ENCODE measurements at regions not wholly inside any gene's neighbourhood (a gene's known extent, or its start where the extent isn't known, plus 50 kb on each side); places are given as distances from the start of the nearest gene placed in this dataset.
A peak's percentile ranks its signal among the peaks of the same experiment; 100 is the strongest.
"Not testable (repeated sequence)": the region's sequence is repeated elsewhere in the genome, so short reads cannot be mapped to it uniquely, and the experiment has no call there.

GRCh38 chr7:106562711-106563366, 98.1 kb downstream of the CCDC71L start:
- FAIRE-seq, result no peak

GRCh38 chr7:106561666-106562411, 99.1 kb downstream of the CCDC71L start:
- no peak for FAIRE-seq

DNA sequence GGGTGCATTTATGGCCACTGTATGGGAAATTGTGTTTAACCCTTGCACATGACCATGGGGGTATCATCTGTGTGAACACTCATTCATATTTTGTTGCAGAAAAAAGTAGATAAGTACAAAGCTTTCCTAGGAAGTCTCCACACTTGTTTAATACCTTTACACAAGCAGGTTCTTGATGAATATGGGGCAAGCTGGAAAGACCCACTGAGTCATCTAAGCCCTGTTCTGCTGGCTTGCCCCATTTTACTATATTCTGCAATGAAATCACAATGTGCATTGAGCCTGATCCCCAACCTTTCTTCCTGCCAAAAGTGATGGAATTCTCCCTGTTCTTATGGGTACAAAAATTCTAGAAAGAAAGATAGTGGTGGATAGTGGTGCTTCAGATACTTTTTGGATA, 99.8 kb downstream of the CCDC71L start:
- no peak for FAIRE-seq

- no peak for FAIRE-seq
These were observed 100.5 kb downstream of the CCDC71L start for GRCh38 chr7:106560482-106560881.

GRCh38 chr7:106556244-106556643, 104.7 kb downstream of the CCDC71L start:
- FAIRE-seq, result not testable (repeated sequence)

GRCh38 chr7:106554623-106555022, 106.3 kb downstream of the CCDC71L start:
- FAIRE-seq, result not testable (repeated sequence)

DNA sequence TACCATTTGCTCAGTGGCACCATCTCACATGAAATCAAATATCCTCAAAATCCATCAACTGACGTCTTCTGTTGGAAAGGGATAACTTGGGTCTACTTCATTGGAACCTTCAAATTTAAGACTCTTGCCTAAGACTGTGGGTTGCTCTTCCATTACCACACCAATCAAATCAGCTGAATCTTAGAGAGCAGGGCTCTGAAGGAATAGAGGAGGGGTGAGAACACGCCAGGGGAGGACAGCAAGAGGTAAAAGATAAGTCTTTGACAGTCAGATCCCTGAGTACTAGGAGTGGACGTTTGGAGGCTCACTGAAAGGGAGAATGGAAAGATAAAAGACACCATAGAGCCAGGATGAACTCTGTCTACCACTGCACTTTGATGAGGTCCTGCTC, 107.5 kb downstream of the CCDC71L start:
- no peak for FAIRE-seq

GRCh38 chr7:106552645-106553445, 108.1 kb downstream of the CCDC71L start:
- no peak for FAIRE-seq

GRCh38 chr7:106551936-106552335, 109.0 kb downstream of the CCDC71L start:
- no peak for FAIRE-seq

DNA sequence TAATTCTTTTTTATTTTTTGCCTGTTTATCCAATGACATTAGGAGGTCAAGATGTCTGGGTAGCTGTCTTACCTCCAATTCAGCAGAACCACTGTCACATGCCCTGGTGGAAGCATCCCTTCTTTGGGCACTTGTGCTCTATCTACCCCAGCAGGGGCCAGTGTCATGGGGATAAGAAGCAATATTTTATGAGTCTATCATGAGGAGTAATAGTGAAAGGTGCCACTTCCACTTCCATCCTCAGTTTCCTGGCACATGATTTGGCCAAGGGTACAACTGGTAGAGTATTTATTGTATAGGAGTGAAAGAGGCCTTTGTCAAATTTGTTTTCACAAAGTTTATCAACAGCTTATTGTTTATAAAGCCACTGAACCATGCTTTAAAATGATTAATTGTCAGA, 112.5 kb downstream of the CCDC71L start:
- no peak for FAIRE-seq

GRCh38 chr7:106545275-106545674, 115.7 kb downstream of the CCDC71L start:
- no peak for FAIRE-seq

GRCh38 chr7:106543221-106543757, 117.7 kb downstream of the CCDC71L start:
- FAIRE-seq, result no peak

DNA sequence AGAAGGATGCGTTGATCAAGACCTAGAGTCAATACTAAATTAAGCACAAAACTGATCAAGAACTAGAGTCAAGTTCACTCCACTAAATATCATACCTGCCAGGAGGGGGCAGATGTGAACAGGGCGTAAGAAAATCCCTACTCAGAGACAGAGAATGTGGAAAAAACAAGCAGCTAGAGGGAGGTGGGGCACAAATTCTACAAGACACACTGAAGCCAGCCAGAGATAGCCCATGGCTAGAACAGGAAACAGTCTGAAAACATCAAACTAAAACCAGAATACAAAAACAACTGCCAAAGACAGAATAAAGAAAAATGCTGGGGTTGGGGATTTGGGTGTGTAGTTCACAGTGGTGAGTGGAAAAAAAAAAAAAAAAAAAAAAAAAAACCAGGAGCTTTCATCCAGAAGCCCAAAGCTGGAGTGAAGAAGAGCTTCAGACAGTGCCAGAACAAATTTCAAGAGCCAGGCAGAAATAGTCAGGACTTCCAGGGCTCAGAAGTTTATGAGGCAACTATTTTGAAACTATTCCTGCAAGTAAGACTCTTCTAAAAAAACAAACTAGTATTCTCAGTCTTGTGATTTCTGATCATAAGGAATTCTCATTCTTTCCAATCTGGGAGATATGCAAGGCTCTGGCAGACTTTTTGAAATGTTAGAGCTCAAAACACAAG, 118.3 kb downstream of the CCDC71L start:
- FAIRE-seq, result peak; percentile 53

DNA sequence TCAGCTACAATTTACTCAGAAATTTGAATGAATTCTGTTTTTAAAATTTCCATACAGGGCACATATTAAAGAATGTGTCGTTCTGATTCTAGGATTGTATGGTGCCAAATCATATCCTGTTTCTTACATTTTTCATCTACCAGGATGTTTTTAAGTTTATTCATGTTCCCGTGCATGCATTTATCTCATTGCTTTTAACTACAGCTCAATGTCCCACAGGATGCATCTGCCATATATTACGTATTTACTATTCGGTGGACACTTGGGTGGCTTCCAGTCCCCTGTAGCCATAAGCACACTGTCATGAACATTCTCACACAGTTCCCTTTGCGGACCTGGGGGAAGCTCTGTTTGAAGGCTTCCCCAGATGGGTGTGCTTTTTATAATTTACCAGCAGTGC, 122.3 kb downstream of the CCDC71L start:
- FAIRE-seq, result no peak

- FAIRE-seq, result no peak
These were observed 123.8 kb downstream of the CCDC71L start for GRCh38 chr7:106537119-106537518.

DNA sequence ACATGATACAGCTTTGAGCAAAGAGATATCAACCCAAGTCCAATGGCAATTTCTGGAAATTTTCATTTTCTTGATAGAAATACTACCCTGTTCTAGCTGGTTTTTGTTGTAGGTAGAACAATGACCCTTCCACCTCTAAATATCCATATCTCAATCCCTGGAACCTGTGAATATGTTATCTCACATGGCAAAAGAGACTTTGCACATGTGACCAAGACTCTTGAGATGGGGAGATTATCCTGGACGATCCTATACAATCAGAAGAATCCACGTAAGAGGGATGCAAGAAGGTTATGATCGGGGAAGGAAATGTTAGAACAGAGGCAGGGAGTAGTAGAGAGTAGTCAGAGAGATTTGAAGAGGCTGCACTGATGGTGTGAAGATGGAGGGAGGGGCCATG, 124.9 kb downstream of the CCDC71L start:
- FAIRE-seq, result no peak

DNA sequence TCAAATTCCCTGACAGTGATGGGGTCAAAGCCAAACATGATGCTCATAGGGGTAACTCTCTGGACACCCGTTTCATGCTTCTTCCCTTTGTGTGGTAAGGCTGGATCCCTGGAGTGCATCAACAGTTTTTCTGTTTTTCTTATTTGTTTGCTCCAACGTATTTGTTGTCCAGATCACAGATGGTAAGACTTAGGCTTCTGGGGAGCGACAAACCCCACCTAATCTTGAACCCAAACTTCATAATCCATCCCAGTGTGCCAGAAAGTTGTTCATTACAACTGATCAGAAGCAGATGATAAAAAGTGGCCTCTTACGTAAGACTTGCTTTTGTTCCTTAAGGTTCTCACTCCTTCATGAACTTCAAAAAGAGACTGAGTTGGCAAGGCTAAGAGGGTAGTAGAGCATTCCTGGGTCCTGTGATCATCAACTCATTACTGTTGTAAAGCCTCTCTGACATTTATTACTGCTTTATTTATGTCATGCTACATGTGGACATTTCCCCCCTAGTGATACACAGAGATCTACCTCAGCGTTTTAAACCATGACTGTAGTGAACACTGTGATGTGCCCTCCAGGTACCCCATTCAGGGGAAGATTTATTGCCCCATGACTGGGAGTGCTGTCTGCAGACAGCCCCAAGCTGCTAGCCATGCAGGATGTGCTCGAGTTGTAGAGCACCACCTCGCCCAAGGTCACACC, 125.6 kb downstream of the CCDC71L start:
- no peak for FAIRE-seq

GRCh38 chr7:106534271-106534846, 126.6 kb downstream of the CCDC71L start:
- FAIRE-seq, result no peak

DNA sequence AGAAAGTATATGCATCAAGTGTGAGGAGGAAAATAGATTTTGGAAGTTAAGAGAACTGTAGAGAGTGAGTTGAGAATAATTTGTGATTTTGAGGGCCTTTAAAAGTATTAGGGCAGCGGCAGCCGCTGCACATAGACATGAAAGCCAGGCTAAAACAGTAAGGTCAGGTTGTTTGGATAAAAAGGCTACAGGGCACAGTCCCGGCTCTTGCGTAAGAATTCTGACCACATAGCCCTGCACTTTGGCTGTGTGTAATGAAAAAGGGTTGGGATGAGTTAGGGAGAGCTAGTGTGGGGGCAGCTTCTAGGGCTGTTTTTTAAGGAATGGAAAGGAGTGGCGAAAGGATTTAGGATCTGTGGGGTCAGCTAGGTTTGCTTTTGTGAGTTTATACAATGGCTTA, 130.8 kb downstream of the CCDC71L start:
- not testable (repeated sequence) for FAIRE-seq

DNA sequence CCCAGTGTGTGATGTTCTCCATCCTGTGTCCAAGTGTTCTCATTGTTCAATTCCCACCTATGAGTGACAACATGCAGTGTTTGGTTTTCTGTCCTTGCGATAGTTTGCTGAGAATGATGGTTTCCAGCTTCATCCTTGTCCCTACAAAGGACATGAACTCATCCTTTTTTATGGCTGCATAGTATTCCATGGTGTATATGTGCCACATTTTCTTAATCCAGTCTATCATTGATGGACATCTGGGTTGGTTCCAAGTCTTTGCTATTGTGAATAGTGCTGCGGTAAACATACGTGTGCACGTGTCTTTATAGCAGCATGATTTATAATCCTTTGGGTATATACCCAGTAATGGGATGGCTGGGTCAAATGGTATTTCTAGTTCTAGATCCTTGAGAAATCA, 134.3 kb downstream of the CCDC71L start:
- FAIRE-seq, result not testable (repeated sequence)

- no peak for FAIRE-seq
These were observed 136.3 kb downstream of the CCDC71L start for GRCh38 chr7:106524690-106525059.

- FAIRE-seq, result no peak
These were observed 137.5 kb downstream of the CCDC71L start for GRCh38 chr7:106523482-106523881.
